Astrocyte (in vitro differentiated cells and primary cell): ENCODE measurements at regions not wholly inside any gene's neighbourhood (a gene's known extent, or its start where the extent isn't known, plus 50 kb on each side); places are given as distances from the start of the nearest gene placed in this dataset.
A peak's percentile ranks its signal among the peaks of the same experiment; 100 is the strongest.

ENCODE experiments used
- DNase-seq: peaks from one replicate; pipeline ENCODE4 v3.0.0-alpha.2; 2010; ENCODE audit warnings: low read depth
- FAIRE-seq: peaks from 2 replicates; lab custom pipeline; 2011; peaks lifted over from hg19 to GRCh38; lab: Jason Lieb, UNC
- H2AFZ ChIP-seq: 2 replicates; pipeline ENCODE4 v1.6.0; 2012; ENCODE audit warnings: low read depth, low read length, inconsistent platforms
- H3K27ac ChIP-seq: 2 replicates; pipeline ENCODE4 v1.5.1; 2011; ENCODE audit warnings: low read depth, low read length, inconsistent platforms
- H3K27me3 ChIP-seq: 2 replicates; pipeline ENCODE4 v1.6.0; 2011; ENCODE audit warnings: low read length, inconsistent platforms; ENCODE audit not compliant: insufficient read depth
- H3K36me3 ChIP-seq: 2 replicates; pipeline ENCODE4 v1.5.1; 2011; ENCODE audit warnings: low read length, inconsistent platforms; ENCODE audit not compliant: insufficient read depth
- H3K4me1 ChIP-seq: 2 replicates; pipeline ENCODE4 v1.5.1; 2011; ENCODE audit warnings: low read length, inconsistent platforms; ENCODE audit not compliant: insufficient read depth
- H3K4me2 ChIP-seq: 2 replicates; pipeline ENCODE4 v1.6.0; 2012; ENCODE audit warnings: low read length, inconsistent platforms
- H3K4me3 ChIP-seq: 2 replicates; pipeline ENCODE4 v1.5.1; 2011; ENCODE audit warnings: low read depth, mild to moderate bottlenecking, low read length, inconsistent platforms; ENCODE audit not compliant: insufficient read depth
- H3K79me2 ChIP-seq: 2 replicates; pipeline ENCODE4 v1.6.0; 2012; ENCODE audit warnings: mild to moderate bottlenecking, low read length, inconsistent platforms; ENCODE audit not compliant: insufficient read depth
- H3K9ac ChIP-seq: 2 replicates; pipeline ENCODE4 v1.6.0; 2012; ENCODE audit warnings: mild to moderate bottlenecking, low read length, inconsistent platforms
- H3K9me3 ChIP-seq: 2 replicates; pipeline ENCODE4 v1.5.1; 2012; ENCODE audit warnings: low read depth, mild to moderate bottlenecking, low read length, inconsistent platforms; ENCODE audit not compliant: insufficient read depth
- H4K20me1 ChIP-seq: 2 replicates; pipeline ENCODE4 v1.6.0; 2012; ENCODE audit warnings: low read length, inconsistent platforms; ENCODE audit not compliant: insufficient read depth
- H3K27ac Mint-ChIP-seq: one replicate; pipeline ENCODE4 v1.8.0; 2021; ENCODE audit warnings: mild to moderate bottlenecking, mixed read lengths; ENCODE audit not compliant: unreplicated experiment
- H3K27me3 Mint-ChIP-seq: one replicate; pipeline ENCODE4 v1.8.0; 2021; ENCODE audit warnings: low read depth, mixed read lengths; ENCODE audit not compliant: unreplicated experiment
- H3K36me3 Mint-ChIP-seq: one replicate; pipeline ENCODE4 v1.8.0; 2021; ENCODE audit warnings: low read depth, mixed read lengths; ENCODE audit not compliant: unreplicated experiment
- H3K4me1 Mint-ChIP-seq: one replicate; pipeline ENCODE4 v1.8.0; 2021; ENCODE audit warnings: low read depth, mixed read lengths; ENCODE audit not compliant: unreplicated experiment
- H3K4me3 Mint-ChIP-seq: one replicate; pipeline ENCODE4 v1.8.0; 2021; ENCODE audit warnings: mild to moderate bottlenecking, moderate library complexity, mixed read lengths; ENCODE audit not compliant: unreplicated experiment
- H3K9me3 Mint-ChIP-seq: one replicate; pipeline ENCODE4 v1.8.0; 2021; ENCODE audit warnings: mild to moderate bottlenecking, mixed read lengths; ENCODE audit not compliant: unreplicated experiment
- CTCF ChIP-seq: IDR thresholded peaks from 2 replicates; pipeline ENCODE4 v1.5.1; 2011; ENCODE audit warnings: low read depth, mild to moderate bottlenecking, inconsistent platforms, low read length, moderate library complexity; ENCODE audit not compliant: insufficient read depth
- EZH2 ChIP-seq: IDR thresholded peaks from 2 replicates; pipeline ENCODE4 v1.6.1; 2012; ENCODE audit warnings: mild to moderate bottlenecking, low read length, inconsistent platforms; ENCODE audit not compliant: insufficient read depth

GRCh38 chr3:152656972-152657355 lies 178.0 kb upstream of the P2RY1 start:
- no peak overlapping the region for H3K9ac ChIP-seq
- no peaks in the 10 kb centered on the region for H3K4me1 ChIP-seq
- Mint-ChIP-seq H3K27ac (no peak overlapping the region), H3K36me3 (no peaks in the 10 kb centered on the region), H3K4me3 (no peak overlapping the region), H3K4me1 (peaks cover 4% of the 10 kb centered on the region), H3K27me3 (peaks cover 5% of the 10 kb centered on the region), H3K9me3 (no peaks in the 10 kb centered on the region)
- TF ChIP-seq CTCF (no peak), EZH2 (no peak)
- FAIRE-seq (no peak), DNase-seq (no peak)
- H3K9me3 ChIP-seq = no peaks in the 10 kb centered on the region
- H3K27ac ChIP-seq = no peak overlapping the region
- no peaks in the 10 kb centered on the region for H3K79me2 ChIP-seq
- no peak overlapping the region for H3K4me3 ChIP-seq
- no peaks in the 10 kb centered on the region for H3K36me3 ChIP-seq
- no peaks in the 10 kb centered on the region for H3K27me3 ChIP-seq
- H3K4me2 ChIP-seq = peak overlapping the region; percentile 55
- peak overlapping the region; percentile 49 for H2AFZ ChIP-seq
- H4K20me1 ChIP-seq = no peaks in the 10 kb centered on the region

- Histone ChIP-seq H3K4me2 (no peak overlapping the region), H3K9me3 (no peaks in the 10 kb centered on the region), H3K4me1 (no peaks in the 10 kb centered on the region), H3K27me3 (no peaks in the 10 kb centered on the region), H3K79me2 (no peaks in the 10 kb centered on the region), H4K20me1 (no peaks in the 10 kb centered on the region), H2AFZ (no peak overlapping the region), H3K27ac (no peak overlapping the region), H3K9ac (no peak overlapping the region), H3K36me3 (no peaks in the 10 kb centered on the region), H3K4me3 (no peak overlapping the region)
- DNase-seq = no peak
- Mint-ChIP-seq H3K4me3 (no peak overlapping the region), H3K27ac (no peak overlapping the region), H3K36me3 (no peaks in the 10 kb centered on the region), H3K4me1 (peaks cover 4% of the 10 kb centered on the region), H3K9me3 (peaks cover 4% of the 10 kb centered on the region), H3K27me3 (peaks cover 1% of the 10 kb centered on the region)
- FAIRE-seq = no peak
- TF ChIP-seq EZH2 = no peak
- no peak for TF ChIP-seq CTCF
Measured at GRCh38 chr3:152658977-152659720, 175.8 kb upstream of the P2RY1 start.

GRCh38 chr3:152662157-152662556 lies 172.8 kb upstream of the P2RY1 start:
- FAIRE-seq = no peak
- TF ChIP-seq CTCF (no peak), EZH2 (no peak)

More at GRCh38 chr3:152662157-152662556, 172.8 kb upstream of the P2RY1 start:
- Mint-ChIP-seq H3K4me1 (no peaks in the 10 kb centered on the region), H3K4me3 (no peak overlapping the region), H3K9me3 (peaks cover 4% of the 10 kb centered on the region), H3K36me3 (no peaks in the 10 kb centered on the region), H3K27me3 (no peaks in the 10 kb centered on the region), H3K27ac (no peak overlapping the region)
- H3K4me3 ChIP-seq = no peak overlapping the region
- H3K4me2 ChIP-seq = no peak overlapping the region
- H3K27me3 ChIP-seq = no peaks in the 10 kb centered on the region
- H4K20me1 ChIP-seq = no peaks in the 10 kb centered on the region
- no peaks in the 10 kb centered on the region for H3K9me3 ChIP-seq
- H3K9ac ChIP-seq = no peak overlapping the region
- no peak overlapping the region for H2AFZ ChIP-seq
- H3K4me1 ChIP-seq = no peaks in the 10 kb centered on the region
- no peak overlapping the region for H3K27ac ChIP-seq
- H3K36me3 ChIP-seq = no peaks in the 10 kb centered on the region
- no peaks in the 10 kb centered on the region for H3K79me2 ChIP-seq
- DNase-seq = no peak
